ENCODE measurements at regions not wholly inside any gene's neighbourhood (a gene's known extent, or its start where the extent isn't known, plus 50 kb on each side); places are given as distances from the start of the nearest gene placed in this dataset.
A peak's percentile ranks its signal among the peaks of the same experiment; 100 is the strongest.

DNA sequence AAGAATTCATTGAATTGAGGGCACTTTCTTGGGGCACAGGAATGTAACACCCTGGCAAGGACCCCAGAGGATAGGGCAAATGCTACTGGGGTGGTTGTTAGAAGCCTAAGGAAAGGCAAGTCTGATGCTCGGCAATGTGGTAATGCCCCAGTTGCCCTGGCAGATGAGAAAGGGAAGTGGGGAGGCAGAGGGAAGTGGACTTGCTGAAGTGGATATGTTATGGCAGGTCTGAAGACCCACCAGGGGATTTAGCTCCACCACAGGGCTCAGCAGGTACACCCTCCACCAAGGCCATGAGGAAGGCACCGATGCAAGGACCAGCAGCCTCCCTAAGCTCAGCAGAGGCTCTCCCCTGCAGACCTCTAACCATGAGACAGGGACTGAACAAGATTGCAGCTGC, 184.8 kb downstream of the IRX5 start:
- Histone ChIP-seq H3K4me2 (ENCODE audit: low read length) (no peak overlapping the region), H3K36me3 (ENCODE audit: insufficient read depth, low read length) (no peaks in the 10 kb centered on the region), H3K79me2 (ENCODE audit: insufficient read depth, low read length) (no peaks in the 10 kb centered on the region), H3K27ac (ENCODE audit: low read depth, low read length) (no peak overlapping the region), H3K9ac (ENCODE audit: low read length) (no peak overlapping the region), H3K4me3 (ENCODE audit: insufficient read depth, low read depth, low read length) (no peak overlapping the region), H3K27me3 (ENCODE audit: insufficient read depth, low read length) (no peaks in the 10 kb centered on the region), H2AFZ (ENCODE audit: low read depth, low read length) (no peak overlapping the region), H3K9me3 (ENCODE audit: insufficient read depth, low read depth, low read length) (no peaks in the 10 kb centered on the region), H3K4me1 (ENCODE audit: insufficient read depth, low read length) (no peaks in the 10 kb centered on the region), H4K20me1 (ENCODE audit: insufficient read depth, low read length) (no peaks in the 10 kb centered on the region)
- no peak overlapping the region for H3K4me3 Mint-ChIP-seq (ENCODE audit: unreplicated experiment)
- DNase-seq (ENCODE audit: low read depth) (no peak), FAIRE-seq (no peak)
- H3K27me3 Mint-ChIP-seq (ENCODE audit: low read depth, unreplicated experiment), result peaks cover 29% of the 10 kb centered on the region
- no peak overlapping the region for H3K27ac Mint-ChIP-seq (ENCODE audit: unreplicated experiment)
- no peaks in the 10 kb centered on the region for H3K36me3 Mint-ChIP-seq (ENCODE audit: low read depth, unreplicated experiment)
- no peaks in the 10 kb centered on the region for H3K4me1 Mint-ChIP-seq (ENCODE audit: low read depth, unreplicated experiment)
- TF ChIP-seq, protein P1, sequence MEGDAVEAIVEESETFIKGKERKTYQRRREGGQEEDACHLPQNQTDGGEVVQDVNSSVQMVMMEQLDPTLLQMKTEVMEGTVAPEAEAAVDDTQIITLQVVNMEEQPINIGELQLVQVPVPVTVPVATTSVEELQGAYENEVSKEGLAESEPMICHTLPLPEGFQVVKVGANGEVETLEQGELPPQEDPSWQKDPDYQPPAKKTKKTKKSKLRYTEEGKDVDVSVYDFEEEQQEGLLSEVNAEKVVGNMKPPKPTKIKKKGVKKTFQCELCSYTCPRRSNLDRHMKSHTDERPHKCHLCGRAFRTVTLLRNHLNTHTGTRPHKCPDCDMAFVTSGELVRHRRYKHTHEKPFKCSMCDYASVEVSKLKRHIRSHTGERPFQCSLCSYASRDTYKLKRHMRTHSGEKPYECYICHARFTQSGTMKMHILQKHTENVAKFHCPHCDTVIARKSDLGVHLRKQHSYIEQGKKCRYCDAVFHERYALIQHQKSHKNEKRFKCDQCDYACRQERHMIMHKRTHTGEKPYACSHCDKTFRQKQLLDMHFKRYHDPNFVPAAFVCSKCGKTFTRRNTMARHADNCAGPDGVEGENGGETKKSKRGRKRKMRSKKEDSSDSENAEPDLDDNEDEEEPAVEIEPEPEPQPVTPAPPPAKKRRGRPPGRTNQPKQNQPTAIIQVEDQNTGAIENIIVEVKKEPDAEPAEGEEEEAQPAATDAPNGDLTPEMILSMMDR (IDR thresholded peaks at IDR 0.05; ENCODE audit: insufficient read depth, low read depth, low read length), result no peak
- TF ChIP-seq EZH2 (IDR thresholded peaks at IDR 0.05; ENCODE audit: insufficient read depth, low read length), result no peak
- H3K9me3 Mint-ChIP-seq (ENCODE audit: unreplicated experiment), result peaks cover 2% of the 10 kb centered on the region

DNA sequence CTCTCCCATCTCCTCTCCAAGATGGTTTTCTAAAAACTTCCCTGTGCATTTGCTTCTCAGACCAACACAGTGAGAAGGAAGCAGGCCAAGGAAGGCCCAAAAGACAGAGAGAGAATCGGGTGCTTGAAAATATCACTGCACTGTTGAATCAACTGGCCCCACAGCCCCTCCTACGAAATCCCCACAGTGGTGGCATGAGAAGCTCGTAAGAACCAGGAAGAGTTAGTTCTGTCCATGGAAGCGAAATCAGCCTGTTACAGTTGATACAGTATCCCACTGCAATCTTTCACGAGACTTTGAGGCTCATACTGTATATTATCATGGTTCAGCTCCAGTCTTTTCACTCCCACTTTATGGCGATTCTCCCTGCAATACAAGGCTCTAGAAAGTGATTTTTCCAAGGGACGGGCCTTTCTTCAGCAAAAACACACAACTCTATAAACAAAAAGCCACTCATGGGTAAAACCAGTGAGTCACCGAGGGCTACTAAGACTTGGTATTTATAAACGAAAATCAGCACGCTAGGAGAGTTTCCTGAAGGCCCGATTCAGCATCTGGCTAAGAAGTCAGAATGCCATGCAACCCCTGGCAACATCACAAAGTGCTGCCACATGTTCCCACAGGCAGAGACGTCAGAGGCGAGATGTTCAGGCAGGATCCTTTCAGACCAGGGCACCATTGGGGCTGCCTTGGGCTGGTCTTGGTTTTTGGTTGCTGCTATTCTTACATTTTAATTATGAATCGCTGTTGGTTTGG, 185.7 kb downstream of the IRX5 start:
- H3K79me2 ChIP-seq (ENCODE audit: insufficient read depth, low read length), result no peaks in the 10 kb centered on the region
- H3K4me2 ChIP-seq (ENCODE audit: low read length), result no peak overlapping the region
- H3K4me3 ChIP-seq (ENCODE audit: insufficient read depth, low read depth, low read length), result no peak overlapping the region
- Mint-ChIP-seq H3K4me1 (ENCODE audit: low read depth, unreplicated experiment) (no peaks in the 10 kb centered on the region), H3K36me3 (ENCODE audit: low read depth, unreplicated experiment) (no peaks in the 10 kb centered on the region), H3K27me3 (ENCODE audit: low read depth, unreplicated experiment) (peaks cover 28% of the 10 kb centered on the region), H3K9me3 (ENCODE audit: unreplicated experiment) (peaks cover 2% of the 10 kb centered on the region), H3K27ac (ENCODE audit: unreplicated experiment) (no peak overlapping the region), H3K4me3 (ENCODE audit: unreplicated experiment) (no peak overlapping the region)
- no peaks in the 10 kb centered on the region for H4K20me1 ChIP-seq (ENCODE audit: insufficient read depth, low read length)
- DNase-seq (ENCODE audit: low read depth) (peak; percentile 1), FAIRE-seq (no peak)
- no peak overlapping the region for H3K27ac ChIP-seq (ENCODE audit: low read depth, low read length)
- no peaks in the 10 kb centered on the region for H3K4me1 ChIP-seq (ENCODE audit: insufficient read depth, low read length)
- TF ChIP-seq EZH2 (IDR thresholded peaks at IDR 0.05; ENCODE audit: insufficient read depth, low read length), result no peak
- TF ChIP-seq, protein P1 (IDR thresholded peaks at IDR 0.05; ENCODE audit: insufficient read depth, low read depth, low read length), result no peak
- no peaks in the 10 kb centered on the region for H3K36me3 ChIP-seq (ENCODE audit: insufficient read depth, low read length)
- H3K9ac ChIP-seq (ENCODE audit: low read length), result no peak overlapping the region
- H2AFZ ChIP-seq (ENCODE audit: low read depth, low read length), result no peak overlapping the region
- no peaks in the 10 kb centered on the region for H3K9me3 ChIP-seq (ENCODE audit: insufficient read depth, low read depth, low read length)
- H3K27me3 ChIP-seq (ENCODE audit: insufficient read depth, low read length), result no peaks in the 10 kb centered on the region

DNA sequence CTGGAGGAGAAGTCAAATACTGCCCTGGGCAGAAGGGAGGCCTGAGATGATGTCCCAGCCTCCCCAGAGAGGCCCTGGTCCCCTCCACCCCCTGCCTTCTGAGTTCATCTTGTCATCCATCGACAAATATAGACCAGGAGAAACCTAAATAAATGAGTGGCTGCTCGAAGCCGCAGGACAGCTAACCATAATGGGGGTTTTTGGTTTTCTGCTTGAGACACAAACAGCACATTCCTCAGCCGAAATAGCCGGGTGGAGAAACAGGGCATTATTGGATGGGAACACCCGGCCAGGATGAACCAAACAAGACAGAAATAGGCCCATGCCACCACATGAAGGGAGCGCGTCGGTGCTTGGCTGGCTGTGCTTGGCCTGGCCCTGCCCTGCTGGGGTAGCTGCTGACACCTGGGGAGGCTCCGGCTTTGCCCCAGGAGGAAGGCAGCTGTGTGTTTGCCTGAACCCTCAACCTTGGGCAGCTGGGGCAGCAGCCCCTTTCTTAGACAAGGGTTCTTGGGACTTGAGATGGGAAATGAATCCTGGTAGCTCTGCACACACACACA, 188.1 kb downstream of the IRX5 start:
- Histone ChIP-seq H3K36me3 (ENCODE audit: insufficient read depth, low read length) (no peaks in the 10 kb centered on the region), H3K27me3 (ENCODE audit: insufficient read depth, low read length) (no peaks in the 10 kb centered on the region), H2AFZ (ENCODE audit: low read depth, low read length) (no peak overlapping the region), H3K27ac (ENCODE audit: low read depth, low read length) (no peak overlapping the region), H3K4me3 (ENCODE audit: insufficient read depth, low read depth, low read length) (no peak overlapping the region), H3K9me3 (ENCODE audit: insufficient read depth, low read depth, low read length) (no peaks in the 10 kb centered on the region), H3K9ac (ENCODE audit: low read length) (no peak overlapping the region), H4K20me1 (ENCODE audit: insufficient read depth, low read length) (no peaks in the 10 kb centered on the region), H3K79me2 (ENCODE audit: insufficient read depth, low read length) (no peaks in the 10 kb centered on the region), H3K4me1 (ENCODE audit: insufficient read depth, low read length) (no peaks in the 10 kb centered on the region), H3K4me2 (ENCODE audit: low read length) (no peak overlapping the region)
- peaks cover 2% of the 10 kb centered on the region for H3K9me3 Mint-ChIP-seq (ENCODE audit: unreplicated experiment)
- no peaks in the 10 kb centered on the region for H3K4me1 Mint-ChIP-seq (ENCODE audit: low read depth, unreplicated experiment)
- peaks cover 26% of the 10 kb centered on the region for H3K27me3 Mint-ChIP-seq (ENCODE audit: low read depth, unreplicated experiment)
- DNase-seq (ENCODE audit: low read depth) (no peak), FAIRE-seq (no peak)
- H3K4me3 Mint-ChIP-seq (ENCODE audit: unreplicated experiment), result no peak overlapping the region
- no peaks in the 10 kb centered on the region for H3K36me3 Mint-ChIP-seq (ENCODE audit: low read depth, unreplicated experiment)
- TF ChIP-seq, protein P1 (IDR thresholded peaks at IDR 0.05; ENCODE audit: insufficient read depth, low read depth, low read length), result no peak
- TF ChIP-seq EZH2 (IDR thresholded peaks at IDR 0.05; ENCODE audit: insufficient read depth, low read length), result no peak
- H3K27ac Mint-ChIP-seq (ENCODE audit: unreplicated experiment), result no peak overlapping the region
